ENCODE measurements at regions not wholly inside any gene's neighbourhood (a gene's known extent, or its start where the extent isn't known, plus 50 kb on each side); places are given as distances from the start of the nearest gene placed in this dataset.

- no peak for FAIRE-seq
- H3K9me3 ChIP-seq (ENCODE audit: control insufficient read depth, low read depth, low read length): no peaks in the 10 kb centered on the region
- TF ChIP-seq EZH2 (IDR thresholded peaks at IDR 0.05; ENCODE audit: low read length): no peak
- no peak for DNase-seq (ENCODE audit: low read depth, low spot score)
- H3K9me1 ChIP-seq (ENCODE audit: control insufficient read depth, extremely low read depth, insufficient read depth, low read length): no peaks in the 10 kb centered on the region
- H3K4me2 ChIP-seq (ENCODE audit: control insufficient read depth, extremely low read depth, insufficient read depth, low read depth, low read length): no peak overlapping the region
- no peaks in the 10 kb centered on the region for H3K36me3 ChIP-seq (ENCODE audit: control insufficient read depth in 2 of 2, extremely low read depth in 1 of 2, insufficient read depth in 2 of 2, low read length in 2 of 2)
- no peaks in the 10 kb centered on the region for H4K20me1 ChIP-seq (ENCODE audit: control insufficient read depth, extremely low read depth, insufficient read depth, low read length)
- H3K27ac ChIP-seq (ENCODE audit: control insufficient read depth, insufficient read depth, low read length): no peak overlapping the region
- H3K9ac ChIP-seq (ENCODE audit: control insufficient read depth, extremely low read depth, insufficient read depth, low read length): no peak overlapping the region
- dilution Hi-C loops (cut with MboI; ENCODE audit: extremely low pct_ligation_motif_present, low sequenced_read_pairs): no loop called here
- H3K27me3 ChIP-seq (ENCODE audit: control insufficient read depth, extremely low read depth, insufficient read depth, low read length): no peaks in the 10 kb centered on the region
- no peak overlapping the region for H2AFZ ChIP-seq (ENCODE audit: control insufficient read depth, low read length)
- no peaks in the 10 kb centered on the region for H3K4me1 ChIP-seq (ENCODE audit: control insufficient read depth, extremely low read depth, insufficient read depth, low read length)
- H3K4me3 ChIP-seq (ENCODE audit: control insufficient read depth in 2 of 3, extremely low read depth in 1 of 3, insufficient read depth in 2 of 3, low read depth in 1 of 3, low read length in 3 of 3): no peak overlapping the region
- no peaks in the 10 kb centered on the region for H3K79me2 ChIP-seq (ENCODE audit: control insufficient read depth, insufficient read depth, low read length)
Observed at GRCh38 chr2:166661824-166662223, 167.8 kb upstream of the SCN7A start.

- dilution Hi-C loops (cut with MboI; ENCODE audit: extremely low pct_ligation_motif_present, low sequenced_read_pairs): no loop called here
- H3K4me3 ChIP-seq (ENCODE audit: control insufficient read depth in 2 of 3, extremely low read depth in 1 of 3, insufficient read depth in 2 of 3, low read depth in 1 of 3, low read length in 3 of 3): no peak overlapping the region
- TF ChIP-seq EZH2 (IDR thresholded peaks at IDR 0.05; ENCODE audit: low read length): no peak
- no peak for TF ChIP-seq CTCF (optimal IDR thresholded peaks at IDR 0.05 in 1 of 3, IDR thresholded peaks at IDR 0.05 in 1 of 3, conservative IDR thresholded peaks at IDR 0.05 in 1 of 3; ENCODE audit: extremely low read depth in 1 of 3, insufficient read depth in 2 of 3, low read length in 3 of 3)
- no peak overlapping the region for H3K27ac ChIP-seq (ENCODE audit: control insufficient read depth, insufficient read depth, low read length)
- no peaks in the 10 kb centered on the region for H3K79me2 ChIP-seq (ENCODE audit: control insufficient read depth, insufficient read depth, low read length)
- no peak overlapping the region for H2AFZ ChIP-seq (ENCODE audit: control insufficient read depth, low read length)
- FAIRE-seq (no peak), DNase-seq (ENCODE audit: low read depth, low spot score) (no peak)
- H3K36me3 ChIP-seq (ENCODE audit: control insufficient read depth in 2 of 2, extremely low read depth in 1 of 2, insufficient read depth in 2 of 2, low read length in 2 of 2): no peaks in the 10 kb centered on the region
- H3K27me3 ChIP-seq (ENCODE audit: control insufficient read depth, extremely low read depth, insufficient read depth, low read length): no peaks in the 10 kb centered on the region
- no peak overlapping the region for H3K4me2 ChIP-seq (ENCODE audit: control insufficient read depth, extremely low read depth, insufficient read depth, low read depth, low read length)
- H4K20me1 ChIP-seq (ENCODE audit: control insufficient read depth, extremely low read depth, insufficient read depth, low read length): no peaks in the 10 kb centered on the region
- no peaks in the 10 kb centered on the region for H3K9me3 ChIP-seq (ENCODE audit: control insufficient read depth, low read depth, low read length)
- H3K4me1 ChIP-seq (ENCODE audit: control insufficient read depth, extremely low read depth, insufficient read depth, low read length): no peaks in the 10 kb centered on the region
- no peak overlapping the region for H3K9ac ChIP-seq (ENCODE audit: control insufficient read depth, extremely low read depth, insufficient read depth, low read length)
- no peaks in the 10 kb centered on the region for H3K9me1 ChIP-seq (ENCODE audit: control insufficient read depth, extremely low read depth, insufficient read depth, low read length)
Observed at GRCh38 chr2:166661391-166661790, 167.3 kb upstream of the SCN7A start.

GRCh38 chr2:166658901-166659300 lies 164.9 kb upstream of the SCN7A start:
- no peaks in the 10 kb centered on the region for H3K9me3 ChIP-seq (ENCODE audit: control insufficient read depth, low read depth, low read length)
- H3K9ac ChIP-seq (ENCODE audit: control insufficient read depth, extremely low read depth, insufficient read depth, low read length): no peak overlapping the region
- H3K4me2 ChIP-seq (ENCODE audit: control insufficient read depth, extremely low read depth, insufficient read depth, low read depth, low read length): no peak overlapping the region
- no peak for DNase-seq (ENCODE audit: low read depth, low spot score)
- no peak overlapping the region for H2AFZ ChIP-seq (ENCODE audit: control insufficient read depth, low read length)
- no peaks in the 10 kb centered on the region for H3K4me1 ChIP-seq (ENCODE audit: control insufficient read depth, extremely low read depth, insufficient read depth, low read length)
- dilution Hi-C loops (cut with MboI; ENCODE audit: extremely low pct_ligation_motif_present, low sequenced_read_pairs): no loop called here
- TF ChIP-seq CTCF (optimal IDR thresholded peaks at IDR 0.05 in 1 of 3, IDR thresholded peaks at IDR 0.05 in 1 of 3, conservative IDR thresholded peaks at IDR 0.05 in 1 of 3; ENCODE audit: extremely low read depth in 1 of 3, insufficient read depth in 2 of 3, low read length in 3 of 3) (no peak), EZH2 (IDR thresholded peaks at IDR 0.05; ENCODE audit: low read length) (no peak)
- H3K79me2 ChIP-seq (ENCODE audit: control insufficient read depth, insufficient read depth, low read length): no peaks in the 10 kb centered on the region
- H3K9me1 ChIP-seq (ENCODE audit: control insufficient read depth, extremely low read depth, insufficient read depth, low read length): no peaks in the 10 kb centered on the region
- no peaks in the 10 kb centered on the region for H4K20me1 ChIP-seq (ENCODE audit: control insufficient read depth, extremely low read depth, insufficient read depth, low read length)
- FAIRE-seq: no peak
- H3K36me3 ChIP-seq (ENCODE audit: control insufficient read depth in 2 of 2, extremely low read depth in 1 of 2, insufficient read depth in 2 of 2, low read length in 2 of 2): no peaks in the 10 kb centered on the region
- H3K27me3 ChIP-seq (ENCODE audit: control insufficient read depth, extremely low read depth, insufficient read depth, low read length): no peaks in the 10 kb centered on the region
- H3K4me3 ChIP-seq (ENCODE audit: control insufficient read depth in 2 of 3, extremely low read depth in 1 of 3, insufficient read depth in 2 of 3, low read depth in 1 of 3, low read length in 3 of 3): no peak overlapping the region
- no peak overlapping the region for H3K27ac ChIP-seq (ENCODE audit: control insufficient read depth, insufficient read depth, low read length)
